Endometrium (tissue), 2 donors: ENCODE measurements at regions not wholly inside any gene's neighbourhood (a gene's known extent, or its start where the extent isn't known, plus 50 kb on each side); places are given as distances from the start of the nearest gene placed in this dataset.
"Not testable (repeated sequence)": the region's sequence is repeated elsewhere in the genome, so short reads cannot be mapped to it uniquely, and the experiment has no call there.

Experiments used
- FAIRE-seq: peaks from 2 replicates; lab custom pipeline; 2012; peaks lifted over from hg19 to GRCh38; lab: Jason Lieb, UNC
- donor health status: control.
- donor health status: control.

DNA sequence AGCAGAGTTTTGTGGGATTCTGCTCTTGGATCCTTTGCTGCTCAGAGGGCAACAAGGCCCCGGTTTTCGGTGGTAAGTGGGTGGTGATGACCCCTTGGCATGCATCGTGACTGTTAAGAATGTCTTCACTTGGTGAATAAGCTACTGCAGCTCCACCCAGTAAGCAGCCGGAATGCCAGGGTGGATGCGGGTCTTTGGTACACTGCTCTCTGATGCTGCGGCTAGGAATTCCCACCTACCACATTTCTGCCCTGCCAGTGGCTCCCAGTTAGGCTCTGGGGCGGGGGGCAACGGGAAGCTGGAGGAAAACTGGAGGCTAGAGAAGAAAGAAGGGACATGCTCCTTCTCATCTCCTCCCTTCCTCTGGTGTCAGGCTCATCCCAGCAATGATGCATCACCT is 180.4 kb upstream of the GALNT2 start:
- FAIRE-seq, result no peak

- FAIRE-seq, result no peak
Observed at GRCh38 chr1:229887043-229887822, 179.8 kb upstream of the GALNT2 start.

- FAIRE-seq, result no peak
Observed at GRCh38 chr1:229888157-229888556, 178.9 kb upstream of the GALNT2 start.

DNA sequence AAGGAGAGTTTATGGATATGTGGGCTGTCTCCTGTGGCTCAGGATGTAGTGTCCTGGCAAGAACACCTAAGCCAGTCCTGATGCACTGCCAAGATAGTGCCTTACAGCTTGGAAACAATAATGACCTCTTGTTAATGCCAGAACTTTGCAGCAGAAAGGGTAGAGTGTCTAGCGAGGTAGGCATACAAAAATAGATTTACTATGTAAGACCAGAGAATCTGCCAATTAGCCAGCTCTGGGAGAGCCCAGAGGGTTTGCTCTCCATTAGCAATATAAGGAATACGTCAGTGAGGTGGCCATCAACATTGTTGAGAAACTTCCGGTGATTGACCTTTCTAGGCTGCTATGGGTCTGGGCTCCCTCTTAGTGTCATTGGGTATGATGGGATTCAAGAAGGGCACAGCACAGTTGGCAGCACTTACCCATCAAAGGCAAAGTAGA is 178.5 kb upstream of the GALNT2 start:
- FAIRE-seq, result no peak

DNA sequence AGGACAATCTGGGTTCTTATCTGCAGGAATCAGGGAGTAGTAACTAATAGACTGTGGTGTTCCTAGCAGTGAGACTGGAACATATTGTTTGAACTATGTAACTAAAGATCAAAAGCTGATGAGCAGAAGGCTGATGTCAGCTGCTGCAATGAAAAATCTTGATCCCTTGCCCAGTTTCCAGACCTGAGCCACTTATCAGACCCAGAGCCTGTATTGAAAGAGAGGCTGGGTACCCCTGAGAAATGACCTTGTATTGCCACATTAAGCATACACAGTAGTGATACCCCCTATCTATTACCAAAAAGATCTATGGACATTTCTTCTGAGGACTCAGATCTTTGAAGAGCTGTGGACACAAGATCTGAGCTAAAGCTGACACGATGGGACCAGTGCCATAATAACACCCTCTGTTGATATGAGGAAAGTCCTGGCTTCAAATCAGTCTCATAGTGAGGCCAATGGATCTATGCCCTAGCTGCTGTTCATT is 178.0 kb upstream of the GALNT2 start:
- no peak for FAIRE-seq

- FAIRE-seq, result no peak
Observed at GRCh38 chr1:229891227-229891626, 175.8 kb upstream of the GALNT2 start.

GRCh38 chr1:229892515-229893117 is 174.4 kb upstream of the GALNT2 start:
- FAIRE-seq, result no peak

DNA sequence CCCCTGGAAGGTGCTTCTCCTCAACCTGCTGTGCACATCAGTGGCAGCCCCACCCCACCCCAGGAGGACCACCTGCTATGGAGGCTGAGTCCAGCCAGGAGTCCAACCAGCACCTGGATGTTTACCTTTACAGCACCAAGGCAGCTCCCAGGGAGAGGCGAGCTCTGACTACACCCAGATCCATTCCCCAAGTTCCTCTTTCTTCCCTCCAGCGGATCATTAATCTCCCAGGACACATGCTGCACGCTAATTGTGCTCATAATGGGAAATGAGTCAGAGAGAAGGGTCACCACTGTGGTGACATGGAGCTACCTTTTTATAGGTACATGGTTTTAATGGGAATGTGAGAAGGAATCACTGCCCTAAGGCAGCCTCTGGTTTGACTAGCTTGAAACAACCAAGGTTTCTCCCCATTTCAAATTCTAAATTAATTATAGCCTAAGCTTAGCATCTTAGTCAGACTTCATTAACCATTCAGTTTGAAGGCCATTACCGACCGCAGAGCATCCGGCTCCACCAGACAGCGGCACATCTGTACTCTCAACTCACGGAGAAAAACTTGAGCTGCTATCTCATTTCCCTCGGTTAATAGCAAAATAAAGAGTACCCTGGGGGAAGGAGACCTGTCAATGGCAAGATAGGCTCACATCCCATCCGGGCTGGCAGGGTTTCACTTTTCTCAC is 173.1 kb upstream of the GALNT2 start:
- FAIRE-seq, result no peak

GRCh38 chr1:229894532-229894931 is 172.5 kb upstream of the GALNT2 start:
- no peak for FAIRE-seq

DNA sequence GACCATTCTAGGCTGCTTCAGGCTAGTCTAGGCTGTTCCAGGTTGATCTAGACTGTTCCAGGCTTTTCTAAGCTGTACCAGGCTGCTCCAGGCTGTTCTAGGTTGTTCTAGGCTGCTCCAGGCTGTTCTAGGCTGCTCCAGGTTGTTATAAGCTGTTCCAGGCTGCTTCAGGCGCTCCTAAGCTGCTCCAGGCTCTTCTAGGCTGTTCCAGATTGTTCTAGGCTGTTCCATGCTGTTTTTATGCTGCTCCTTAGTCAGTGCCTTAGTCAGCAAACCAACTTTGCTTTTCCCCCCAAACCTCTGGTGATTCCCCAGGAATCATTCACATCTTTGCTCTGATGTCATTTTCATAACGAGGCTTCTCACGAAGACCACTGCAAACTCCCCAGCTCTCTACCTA is 171.4 kb upstream of the GALNT2 start:
- no peak for FAIRE-seq

DNA sequence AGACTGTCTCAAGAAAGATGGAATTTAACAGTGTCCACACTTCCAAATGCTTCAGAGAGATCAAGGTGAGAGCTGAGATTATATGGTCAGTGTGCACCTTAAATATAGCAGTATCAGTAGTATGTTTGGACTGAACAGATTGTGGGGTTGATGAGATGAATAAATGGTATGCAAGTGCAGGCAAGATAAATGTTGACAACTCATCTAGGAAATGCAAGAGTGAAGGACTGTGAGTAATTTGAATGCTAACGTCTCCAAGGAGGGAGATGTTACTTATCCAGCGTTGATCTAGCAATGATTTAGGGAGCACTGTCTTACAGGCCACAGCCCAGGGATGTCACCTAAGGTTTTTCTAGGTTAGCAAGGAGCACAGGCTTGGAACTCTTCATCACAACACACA is 170.7 kb upstream of the GALNT2 start:
- no peak for FAIRE-seq

GRCh38 chr1:229896861-229897260 is 170.2 kb upstream of the GALNT2 start:
- FAIRE-seq, result no peak

DNA sequence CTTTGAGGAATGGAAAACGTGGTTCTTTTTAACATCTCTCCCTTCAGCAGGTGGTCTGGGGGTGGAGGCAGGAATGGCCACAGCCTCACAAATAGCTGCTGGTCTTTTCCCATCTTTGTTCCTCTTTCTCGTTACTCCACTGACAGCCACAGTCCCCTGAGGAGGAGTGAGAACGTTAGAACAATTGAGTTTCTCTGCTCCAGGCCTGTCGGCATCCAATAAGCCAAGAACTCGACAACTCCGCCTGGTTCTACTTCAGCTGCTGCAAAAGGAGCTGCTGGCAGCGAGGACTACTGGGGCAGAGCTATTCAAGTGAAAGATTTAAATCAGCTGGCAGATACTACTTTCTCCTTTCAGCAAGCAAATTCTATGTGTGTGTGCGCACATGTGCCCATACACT is 169.5 kb upstream of the GALNT2 start:
- FAIRE-seq, result no peak

GRCh38 chr1:229900220-229900619 is 166.8 kb upstream of the GALNT2 start:
- no peak for FAIRE-seq

DNA sequence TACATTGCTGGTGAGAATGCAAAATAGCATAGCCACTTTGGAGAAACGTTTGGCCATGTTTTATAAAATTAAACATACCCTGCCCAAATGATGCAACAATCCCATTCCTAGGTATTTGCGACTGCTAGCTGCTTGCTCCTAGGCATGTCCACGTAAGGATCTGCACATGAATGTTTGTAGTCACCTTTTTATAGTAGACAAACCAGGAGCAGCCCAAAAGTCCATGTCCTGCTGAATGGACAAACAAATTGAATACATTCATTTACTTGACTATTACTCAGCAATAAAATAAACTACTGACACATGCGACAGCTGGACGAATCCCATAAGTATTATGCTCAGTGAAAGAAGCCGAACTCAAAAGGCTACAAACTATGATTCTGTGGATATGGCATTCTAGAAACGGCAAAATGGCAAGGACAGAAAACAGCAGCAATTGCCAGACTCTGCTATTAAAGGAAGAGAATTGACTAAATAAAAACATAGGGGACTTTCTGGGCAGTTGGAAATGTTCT is 161.9 kb upstream of the GALNT2 start:
- FAIRE-seq, result no peak

GRCh38 chr1:229905652-229906051 is 161.4 kb upstream of the GALNT2 start:
- no peak for FAIRE-seq

DNA sequence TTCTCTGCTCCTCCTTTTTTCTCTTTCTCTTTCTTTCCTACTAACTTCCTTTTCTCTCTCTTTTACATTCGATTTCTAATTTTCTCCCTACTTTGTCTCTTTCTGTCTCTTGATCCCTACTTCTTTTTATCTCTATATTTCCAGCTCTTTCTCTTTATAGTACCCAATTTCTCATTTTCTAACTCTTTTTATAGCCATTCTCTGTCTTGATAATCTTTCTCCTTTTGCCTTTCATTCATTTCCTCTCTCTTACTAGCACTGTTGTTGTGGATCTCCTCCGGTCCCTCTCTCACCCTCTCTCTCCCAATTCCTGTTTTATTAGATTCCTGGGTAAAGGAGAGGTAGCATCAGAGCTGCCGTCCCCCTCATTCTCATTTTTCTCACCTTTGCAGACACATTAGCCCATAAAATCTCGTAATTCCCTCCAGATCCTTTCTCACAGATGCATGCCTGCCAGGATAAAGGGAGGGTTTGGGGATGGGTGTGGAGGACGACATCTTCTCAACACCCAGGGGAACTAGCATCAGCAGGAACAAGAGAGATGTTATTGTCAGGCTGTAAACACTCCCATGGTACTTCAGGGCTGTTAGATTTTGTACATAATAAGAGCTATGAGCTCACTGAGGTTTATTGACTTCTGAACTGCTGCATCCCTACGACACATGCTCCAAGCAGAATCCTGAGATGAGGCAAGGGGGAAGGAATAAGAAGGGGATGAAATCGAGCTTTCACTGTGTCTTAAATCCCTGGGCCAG is 159.0 kb upstream of the GALNT2 start:
- FAIRE-seq, result no peak

DNA sequence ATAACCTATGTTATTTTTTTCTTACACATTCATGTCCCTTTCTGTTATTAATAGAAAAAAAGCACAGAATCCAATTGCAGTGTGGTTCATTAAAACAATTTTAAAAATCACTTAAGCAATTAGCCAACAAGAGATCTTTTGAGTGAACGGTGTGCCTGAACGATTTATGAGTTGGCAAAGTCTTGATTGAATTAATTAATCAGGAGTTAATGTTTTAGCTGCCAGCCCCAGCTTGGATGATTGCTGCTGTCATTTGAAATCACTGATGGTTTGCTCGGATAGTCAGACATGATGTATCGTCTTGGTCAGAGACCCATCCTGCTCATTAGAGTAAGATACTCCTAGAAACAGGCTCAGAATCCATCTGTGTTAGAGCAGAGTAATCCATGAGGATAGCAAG is 158.3 kb upstream of the GALNT2 start:
- no peak for FAIRE-seq

DNA sequence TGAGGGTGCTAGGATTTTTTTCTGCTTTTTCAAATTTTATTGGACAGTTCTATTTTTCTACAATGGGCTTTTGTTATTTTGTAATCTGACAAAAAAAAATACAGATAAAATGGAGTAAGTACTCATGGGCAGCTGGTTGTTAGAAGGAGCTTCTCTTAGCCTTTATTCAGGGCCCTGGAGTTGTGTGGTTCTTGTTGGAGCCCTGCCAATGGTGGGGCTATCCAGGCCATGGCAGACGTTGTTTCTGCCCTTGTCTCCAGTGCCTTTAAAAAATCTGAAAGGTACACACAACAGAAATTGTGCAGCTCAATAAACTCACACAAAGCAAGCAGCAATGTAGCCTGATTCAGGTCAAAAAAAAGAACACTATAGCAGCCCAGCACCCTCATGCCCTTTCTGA is 153.5 kb upstream of the GALNT2 start:
- FAIRE-seq, result no peak

DNA sequence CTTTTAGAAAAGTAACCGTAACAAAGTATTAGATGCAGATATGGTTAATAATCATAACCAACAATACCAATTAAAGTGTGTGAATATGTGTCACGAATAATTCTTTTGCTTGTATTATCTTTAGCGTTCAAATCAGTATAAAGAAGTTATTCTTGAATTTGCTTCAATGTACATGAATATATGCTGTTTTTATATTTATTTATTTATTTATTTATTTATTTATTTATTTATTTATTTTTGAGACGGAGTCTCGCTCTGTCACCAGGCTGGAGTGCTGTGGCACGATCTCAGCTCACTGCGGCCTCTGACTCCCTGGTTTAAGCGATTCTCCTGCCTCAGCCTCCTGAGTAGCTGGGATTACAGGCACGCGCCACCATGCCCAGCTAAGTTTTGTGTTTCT is 147.6 kb upstream of the GALNT2 start:
- FAIRE-seq, result not testable (repeated sequence)

GRCh38 chr1:229920683-229921082 is 146.4 kb upstream of the GALNT2 start:
- no peak for FAIRE-seq

- FAIRE-seq, result no peak
Observed at GRCh38 chr1:229922249-229922648, 144.8 kb upstream of the GALNT2 start.
